ENCODE measurements at regions not wholly inside any gene's neighbourhood (a gene's known extent, or its start where the extent isn't known, plus 50 kb on each side); places are given as distances from the start of the nearest gene placed in this dataset.

DNA sequence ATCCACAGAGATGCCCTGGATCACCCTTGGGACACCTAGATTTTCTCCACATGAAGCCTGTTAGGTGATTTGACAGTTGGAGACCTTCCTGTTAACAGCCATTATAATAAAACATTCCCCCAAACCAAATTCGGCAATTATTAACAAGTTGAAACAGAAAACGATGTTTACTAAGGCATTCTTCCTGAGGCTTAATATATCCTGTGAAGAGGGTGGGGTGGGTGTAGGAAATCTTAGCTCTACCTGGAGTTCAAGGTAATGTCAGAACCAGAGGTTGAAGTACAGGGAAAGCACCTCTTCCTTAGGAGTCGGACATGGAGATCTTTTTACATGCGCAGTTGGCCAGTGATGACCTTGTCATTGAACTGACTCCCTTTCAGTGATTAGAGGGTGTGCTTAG, 143.0 kb downstream of the FGF9 start:
- TF ChIP-seq, protein P1, sequence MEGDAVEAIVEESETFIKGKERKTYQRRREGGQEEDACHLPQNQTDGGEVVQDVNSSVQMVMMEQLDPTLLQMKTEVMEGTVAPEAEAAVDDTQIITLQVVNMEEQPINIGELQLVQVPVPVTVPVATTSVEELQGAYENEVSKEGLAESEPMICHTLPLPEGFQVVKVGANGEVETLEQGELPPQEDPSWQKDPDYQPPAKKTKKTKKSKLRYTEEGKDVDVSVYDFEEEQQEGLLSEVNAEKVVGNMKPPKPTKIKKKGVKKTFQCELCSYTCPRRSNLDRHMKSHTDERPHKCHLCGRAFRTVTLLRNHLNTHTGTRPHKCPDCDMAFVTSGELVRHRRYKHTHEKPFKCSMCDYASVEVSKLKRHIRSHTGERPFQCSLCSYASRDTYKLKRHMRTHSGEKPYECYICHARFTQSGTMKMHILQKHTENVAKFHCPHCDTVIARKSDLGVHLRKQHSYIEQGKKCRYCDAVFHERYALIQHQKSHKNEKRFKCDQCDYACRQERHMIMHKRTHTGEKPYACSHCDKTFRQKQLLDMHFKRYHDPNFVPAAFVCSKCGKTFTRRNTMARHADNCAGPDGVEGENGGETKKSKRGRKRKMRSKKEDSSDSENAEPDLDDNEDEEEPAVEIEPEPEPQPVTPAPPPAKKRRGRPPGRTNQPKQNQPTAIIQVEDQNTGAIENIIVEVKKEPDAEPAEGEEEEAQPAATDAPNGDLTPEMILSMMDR (conservative IDR thresholded peaks at IDR 0.05 in 1 of 2, IDR thresholded peaks at IDR 0.05 in 1 of 2; ENCODE audit: extremely low read depth in 1 of 2, insufficient read depth in 1 of 2, low read depth in 1 of 2, low read length in 2 of 2) = no peak
- no peak for TF ChIP-seq EZH2 (IDR thresholded peaks at IDR 0.05; ENCODE audit: borderline replicate concordance, low read length)

All from mammary epithelial cell (primary cell).